NCI-H69 (cell line): ENCODE measurements at regions not wholly inside any gene's neighbourhood (a gene's known extent, or its start where the extent isn't known, plus 50 kb on each side); places are given as distances from the start of the nearest gene placed in this dataset.
"Not testable (repeated sequence)": the region's sequence is repeated elsewhere in the genome, so short reads cannot be mapped to it uniquely, and the experiment has no call there.

ENCODE experiments used
- DNase-seq: peaks from one replicate; lab custom pipeline; 2025; lab: John Stamatoyannopoulos, UW

- DNase-seq: peak; percentile 26
These were observed 227.0 kb downstream of the ADAMTS15 start for GRCh38 chr11:130675371-130675821.

- no peak for DNase-seq
These were observed 227.5 kb downstream of the ADAMTS15 start for GRCh38 chr11:130675917-130676316.

GRCh38 chr11:130677486-130678153, 229.2 kb downstream of the ADAMTS15 start:
- DNase-seq: no peak

- no peak for DNase-seq
These were observed 230.8 kb downstream of the ADAMTS15 start for GRCh38 chr11:130679247-130679646.

GRCh38 chr11:130682471-130682870, 233.8 kb downstream of the SNX19 start:
- DNase-seq: not testable (repeated sequence)

GRCh38 chr11:130689222-130689908, 226.9 kb downstream of the SNX19 start:
- no peak for DNase-seq

- no peak for DNase-seq
These were observed 224.7 kb downstream of the SNX19 start for GRCh38 chr11:130691581-130691980.

GRCh38 chr11:130692220-130692619, 224.1 kb downstream of the SNX19 start:
- DNase-seq: no peak

- DNase-seq: no peak
These were observed 222.7 kb downstream of the SNX19 start for GRCh38 chr11:130693543-130693942.

GRCh38 chr11:130694488-130695045, 221.7 kb downstream of the SNX19 start:
- DNase-seq: no peak

GRCh38 chr11:130698174-130698573, 218.1 kb downstream of the SNX19 start:
- DNase-seq: no peak

- DNase-seq: no peak
These were observed 216.7 kb downstream of the SNX19 start for GRCh38 chr11:130699561-130699960.

- no peak for DNase-seq
These were observed 216.2 kb downstream of the SNX19 start for GRCh38 chr11:130700092-130700491.

- DNase-seq: no peak
These were observed 212.6 kb downstream of the SNX19 start for GRCh38 chr11:130703489-130704190.

GRCh38 chr11:130705670-130706421, 210.4 kb downstream of the SNX19 start:
- no peak for DNase-seq

GRCh38 chr11:130706572-130706971, 209.7 kb downstream of the SNX19 start:
- DNase-seq: no peak

GRCh38 chr11:130707217-130707616, 209.1 kb downstream of the SNX19 start:
- no peak for DNase-seq

GRCh38 chr11:130709531-130709930, 206.7 kb downstream of the SNX19 start:
- DNase-seq: no peak

- no peak for DNase-seq
These were observed 206.3 kb downstream of the SNX19 start for GRCh38 chr11:130710021-130710420.

GRCh38 chr11:130710497-130711012, 205.7 kb downstream of the SNX19 start:
- DNase-seq: peak; percentile 53

- peak; percentile 59 for DNase-seq
These were observed 205.1 kb downstream of the SNX19 start for GRCh38 chr11:130711193-130711592.

GRCh38 chr11:130712480-130712879, 203.8 kb downstream of the SNX19 start:
- DNase-seq: no peak
